HG03442 (cell line): ENCODE measurements at regions not wholly inside any gene's neighbourhood (a gene's known extent, or its start where the extent isn't known, plus 50 kb on each side); places are given as distances from the start of the nearest gene placed in this dataset.

Source experiments
- ATAC-seq: cut with Tn5 transposase; IDR thresholded peaks from one replicate; pipeline ENCODE4 v1.9.1; 2021; ENCODE audit warnings: mild to moderate bottlenecking, moderate library complexity; ENCODE audit not compliant: unreplicated experiment

DNA sequence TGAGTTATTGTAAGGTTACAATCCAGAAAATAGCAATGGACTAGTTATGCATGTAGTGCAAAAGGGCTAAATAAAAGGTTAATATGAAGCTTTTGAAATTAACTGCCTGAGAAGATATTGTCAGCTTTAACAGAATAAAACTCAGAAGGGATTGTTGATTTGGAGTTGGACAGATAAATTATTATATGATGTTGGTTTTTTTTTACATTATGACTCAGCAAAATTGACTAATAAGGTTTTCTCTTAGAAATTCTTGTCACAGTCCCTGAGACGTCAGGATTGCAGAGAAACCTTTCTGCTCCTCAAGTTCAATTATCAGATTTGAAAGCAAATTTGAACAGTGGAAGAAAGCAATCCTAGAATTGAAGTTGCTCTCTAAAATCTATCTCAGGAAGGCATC, 946.9 kb downstream of the CBLN2 start:
- ATAC-seq: no peak

DNA sequence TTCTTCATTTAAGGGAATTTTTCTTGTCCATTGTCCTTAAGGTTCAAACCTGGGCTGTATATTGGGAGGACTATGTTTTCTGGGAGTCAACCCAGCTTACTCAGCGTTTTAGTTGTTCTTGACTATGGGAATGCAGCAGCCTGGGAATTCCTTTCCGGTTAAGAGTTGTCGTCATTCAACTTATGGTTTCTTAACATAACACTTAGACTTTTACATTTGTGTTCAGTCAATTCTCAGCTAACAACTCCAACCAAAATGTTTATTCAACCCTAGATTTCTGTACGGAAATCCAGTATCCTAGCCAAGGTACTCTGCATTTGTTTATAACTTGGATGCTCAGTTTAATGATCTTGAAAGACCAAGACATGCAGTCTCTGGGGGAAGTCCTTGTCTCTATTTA, 960.9 kb downstream of the CBLN2 start:
- no peak for ATAC-seq

- no peak for ATAC-seq
These were observed 989.5 kb downstream of the CBLN2 start for GRCh38 chr18:71554686-71555085.

GRCh38 chr18:71541643-71542042, 1002.5 kb downstream of the CBLN2 start:
- ATAC-seq: no peak

DNA sequence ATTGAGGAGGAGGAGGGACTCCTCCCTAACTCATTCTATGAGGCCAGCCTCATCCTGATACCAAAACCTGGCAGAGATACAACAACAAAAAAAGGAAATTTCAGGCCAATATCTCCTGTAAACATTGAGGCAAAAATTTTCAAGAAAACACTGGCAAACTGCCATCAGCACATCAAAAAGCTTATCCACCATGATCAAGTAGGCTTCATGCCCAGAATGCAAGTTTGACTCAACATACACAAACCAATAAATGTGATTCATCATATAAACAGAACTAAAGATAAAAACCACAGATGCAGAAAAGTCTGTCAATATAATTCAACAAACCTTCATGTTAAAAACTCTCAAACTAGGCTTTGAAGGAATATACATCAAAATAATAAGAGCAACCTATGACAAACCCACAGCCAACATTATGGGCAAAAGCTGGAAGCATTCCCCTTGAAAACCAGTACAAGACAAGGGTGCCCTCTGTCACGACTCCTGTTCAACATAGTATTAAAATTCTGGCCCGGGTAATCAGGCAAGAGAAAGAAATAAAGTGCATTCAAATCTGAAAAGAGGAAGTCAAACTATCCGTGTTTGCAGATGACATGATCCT, 1014.3 kb downstream of the CBLN2 start:
- no peak for ATAC-seq

- ATAC-seq: no peak
These were observed 1020.4 kb downstream of the CBLN2 start for GRCh38 chr18:71523483-71524435.

GRCh38 chr18:71505526-71505925, 1038.6 kb downstream of the CBLN2 start:
- no peak for ATAC-seq

GRCh38 chr18:71503222-71503621, 1040.9 kb downstream of the CBLN2 start:
- no peak for ATAC-seq

- ATAC-seq: no peak
These were observed 1058.5 kb downstream of the CBLN2 start for GRCh38 chr18:71485611-71486010.

- ATAC-seq: no peak
These were observed 1072.0 kb downstream of the CBLN2 start for GRCh38 chr18:71471963-71472725.

- no peak for ATAC-seq
These were observed 1087.9 kb downstream of the CBLN2 start for GRCh38 chr18:71456206-71456605.

GRCh38 chr18:71450257-71450656, 1093.9 kb downstream of the CBLN2 start:
- ATAC-seq: no peak

DNA sequence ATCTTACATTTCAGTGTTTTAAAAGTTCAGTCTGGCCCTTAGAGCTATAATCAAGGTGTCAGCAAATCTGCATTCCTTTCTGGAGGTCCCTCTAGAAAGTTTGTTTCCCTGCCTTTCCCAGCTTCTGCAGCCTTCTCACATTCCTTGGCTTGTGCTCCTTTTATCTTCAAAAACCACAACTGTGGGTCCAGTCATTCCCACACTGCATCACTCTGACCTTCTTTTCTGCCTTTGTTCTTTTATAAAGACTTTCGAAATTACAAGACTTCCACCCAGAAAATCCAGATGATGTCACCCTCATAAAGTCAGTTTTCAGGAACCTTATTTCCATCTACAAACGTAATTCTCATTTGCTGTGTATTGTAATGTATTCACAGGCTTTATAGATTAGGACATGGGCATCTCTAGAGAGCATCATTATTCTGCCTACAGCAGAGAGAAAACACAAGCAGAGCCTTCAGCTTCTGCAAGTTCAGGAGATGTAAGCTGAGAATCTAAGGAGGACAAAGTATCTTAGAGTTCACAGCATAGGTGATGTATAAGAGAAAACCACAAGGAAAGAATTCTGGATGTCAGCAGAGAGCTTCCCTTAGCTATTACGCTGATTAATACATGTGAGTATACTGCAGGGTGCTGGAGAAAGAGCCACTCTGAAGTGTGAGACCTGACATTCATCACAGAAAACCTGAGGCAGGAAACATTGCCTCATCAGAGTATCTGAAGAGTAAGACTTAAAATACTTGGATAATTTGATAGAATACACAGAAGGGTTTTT, 1100.2 kb downstream of the CBLN2 start:
- no peak for ATAC-seq

DNA sequence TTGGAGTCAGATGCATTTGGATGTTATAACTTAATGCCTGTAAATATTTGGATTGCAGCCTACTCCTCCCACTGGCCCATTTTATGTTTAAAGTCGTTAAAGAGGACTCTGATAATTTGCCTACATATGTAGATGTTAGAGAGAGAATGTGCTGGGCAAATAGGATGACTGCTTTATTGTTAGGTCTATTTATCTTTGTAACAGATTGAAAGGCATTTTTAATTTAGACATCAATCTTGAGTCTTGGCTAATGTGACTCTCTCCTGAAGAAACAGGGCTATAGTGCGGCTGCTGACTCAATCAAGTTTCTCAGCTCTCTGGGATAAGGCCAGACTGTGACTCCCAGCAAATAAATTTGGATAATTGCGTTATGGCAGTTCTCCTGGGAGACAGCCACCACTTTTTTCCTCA, 1101.4 kb downstream of the CBLN2 start:
- no peak for ATAC-seq

GRCh38 chr18:71441156-71441555, 1103.0 kb downstream of the CBLN2 start:
- ATAC-seq: no peak

DNA sequence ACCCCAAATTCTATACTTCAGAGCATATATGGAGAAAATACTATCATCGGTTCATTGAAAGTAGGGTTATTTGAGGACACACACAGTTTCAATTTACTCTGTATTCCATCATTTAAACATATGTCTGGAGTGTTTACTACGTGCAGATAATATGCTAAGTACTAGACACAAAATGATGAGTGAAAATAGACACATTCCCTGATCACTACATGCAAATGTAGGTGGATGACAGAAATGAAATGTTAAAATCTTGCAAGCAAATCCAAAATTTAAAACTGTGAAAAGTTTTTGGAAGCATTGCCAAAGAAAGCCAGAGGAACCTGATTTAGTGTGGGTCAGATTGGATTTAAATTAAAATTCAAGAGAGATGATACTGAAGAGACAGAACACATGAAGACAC, 1106.6 kb downstream of the CBLN2 start:
- ATAC-seq: no peak

DNA sequence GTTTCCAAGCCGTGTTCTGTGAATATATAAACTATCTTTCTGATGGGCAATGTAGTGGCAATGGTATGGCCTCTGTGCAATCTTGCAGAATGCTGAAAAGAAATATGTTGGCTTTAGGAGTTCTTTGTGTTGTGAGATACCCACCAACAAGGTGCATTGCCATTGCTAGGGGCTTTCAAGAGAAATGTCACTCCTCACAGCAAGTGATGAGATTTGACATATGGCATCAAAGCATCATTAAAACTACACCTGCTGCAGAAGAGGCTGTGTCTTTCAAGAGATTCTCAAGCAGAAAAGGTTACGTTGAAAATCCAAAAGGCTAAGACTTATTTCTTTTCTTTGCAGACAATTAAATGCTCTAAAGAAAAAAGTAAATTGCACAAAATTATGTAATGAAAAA, 1110.8 kb downstream of the CBLN2 start:
- no peak for ATAC-seq

DNA sequence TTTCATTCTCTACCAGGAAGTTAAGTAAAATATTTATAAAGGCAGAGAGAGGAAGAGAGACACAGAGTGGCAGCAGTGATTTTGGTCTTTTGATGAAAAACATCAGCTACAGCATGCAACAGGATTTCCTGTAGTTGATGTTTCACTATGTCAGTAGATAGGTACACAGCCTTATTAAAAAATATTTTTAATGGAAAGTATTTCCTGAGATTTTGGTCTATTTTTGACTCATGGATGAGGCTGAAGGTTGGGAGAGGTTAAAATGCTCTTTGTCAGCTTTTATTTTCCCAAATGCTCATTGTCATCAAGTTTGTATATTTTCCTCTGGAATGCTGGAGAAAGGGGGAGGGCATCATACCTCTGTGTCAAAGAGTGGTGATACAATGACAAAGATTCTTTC, 1112.5 kb downstream of the CBLN2 start:
- no peak for ATAC-seq

- no peak for ATAC-seq
These were observed 1113.0 kb downstream of the CBLN2 start for GRCh38 chr18:71431171-71431570.

- no peak for ATAC-seq
These were observed 1117.7 kb downstream of the CBLN2 start for GRCh38 chr18:71426441-71426840.
